Esophagus (tissue), 2 donors: ENCODE measurements at regions not wholly inside any gene's neighbourhood (a gene's known extent, or its start where the extent isn't known, plus 50 kb on each side); places are given as distances from the start of the nearest gene placed in this dataset.

Source experiments
- H3K27ac ChIP-seq, 2 donors: one replicate each; pipeline ENCODE4 v1.5.1; 2013; ENCODE audit warnings: low read depth in 2 of 2, mild to moderate bottlenecking in 2 of 2, inconsistent platforms in 1 of 2, low read length in 1 of 2, moderate library complexity in 1 of 2
- H3K27me3 ChIP-seq, 2 donors: one replicate each; pipeline ENCODE4 v1.6.1; 2013; ENCODE audit warnings: low read length in 2 of 2, control low read depth in 1 of 2, mild to moderate bottlenecking in 1 of 2; ENCODE audit not compliant: insufficient read depth in 2 of 2, control insufficient read depth in 1 of 2
- H3K36me3 ChIP-seq, 2 donors: one replicate each; pipeline ENCODE4 v1.6.1; 2013; ENCODE audit warnings: low read length in 1 of 2; ENCODE audit not compliant: control insufficient read depth in 2 of 2, insufficient read depth in 2 of 2
- H3K4me1 ChIP-seq, 2 donors: one replicate each; pipeline ENCODE4 v1.6.1; 2013; ENCODE audit warnings: low read length in 1 of 2; ENCODE audit not compliant: control insufficient read depth in 2 of 2, insufficient read depth in 2 of 2
- H3K4me3 ChIP-seq, 2 donors: one replicate each; pipeline ENCODE4 v1.5.1; 2013; ENCODE audit warnings: low read length in 2 of 2, mild to moderate bottlenecking in 2 of 2, low read depth in 1 of 2, moderate library complexity in 1 of 2
- H3K9me3 ChIP-seq, 2 donors: one replicate each; pipeline ENCODE4 v1.6.1; 2013; ENCODE audit warnings: mild to moderate bottlenecking in 2 of 2, low read depth in 1 of 2, low read length in 1 of 2, moderate library complexity in 1 of 2; ENCODE audit not compliant: control insufficient read depth in 2 of 2, insufficient read depth in 1 of 2
- WGBS, 2 donors: extraction: QIAGEN DNeasy Blood & Tissue Kit; methylation state at CpG; one replicate each; pipeline ENCODE4 v1.1.7; 2013; 5-methylcytosine and 5-hydroxymethylcytosine counted together
- donor health status: healthy with polysubstance abuse.
- donor health status: Bipolar disorder and iron deficiency.

DNA sequence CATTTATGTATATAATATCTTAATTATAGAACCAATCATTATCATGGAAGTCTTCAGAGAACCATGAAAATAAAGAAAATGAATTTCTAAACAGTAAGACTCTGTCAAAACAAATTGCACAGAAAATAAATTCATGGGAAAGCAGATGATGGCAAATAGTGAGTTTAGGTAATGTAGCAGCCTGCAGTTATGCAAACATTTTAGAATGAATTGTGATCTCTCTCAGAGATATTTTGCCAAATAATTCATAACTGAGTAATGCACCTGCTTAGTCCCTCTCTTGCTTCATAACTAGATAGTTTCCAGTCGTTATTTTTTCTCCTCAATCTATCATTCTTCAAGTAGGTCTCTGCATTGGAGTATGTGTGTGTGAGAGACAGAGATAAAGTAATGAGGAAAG, 492.7 kb upstream of the THBS1 start:
- H3K27ac ChIP-seq = no peak overlapping the region
- H3K27me3 ChIP-seq = no peaks in the 10 kb centered on the region
- no peaks in the 10 kb centered on the region for H3K9me3 ChIP-seq
- WGBS, 2 donors = 44 to 48% methylated on average over 1 of the region's 1 CpG
- no peaks in the 10 kb centered on the region for H3K4me1 ChIP-seq
- no peaks in the 10 kb centered on the region for H3K36me3 ChIP-seq
- no peak overlapping the region for H3K4me3 ChIP-seq

DNA sequence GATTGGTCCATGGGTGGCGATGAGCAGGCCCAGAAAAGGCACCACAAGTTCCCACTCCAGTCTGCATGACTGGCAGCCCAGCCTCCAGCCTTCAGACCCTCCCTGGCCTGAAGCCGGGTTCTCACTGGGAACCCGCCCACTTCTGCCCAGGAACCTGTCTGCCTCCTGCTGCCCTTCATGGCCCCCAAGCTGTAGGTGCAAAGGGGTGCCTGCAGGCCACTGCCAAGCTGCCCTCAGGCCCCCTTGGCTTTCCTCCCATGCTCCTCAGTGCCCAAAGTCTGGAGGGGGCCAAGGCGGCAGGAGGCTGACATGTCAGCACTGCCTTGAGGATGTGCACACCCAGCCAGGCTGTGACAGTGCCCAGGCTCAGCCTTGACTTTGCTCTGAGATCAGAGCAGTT, 488.5 kb upstream of the THBS1 start:
- no peaks in the 10 kb centered on the region for H3K4me1 ChIP-seq
- H3K27ac ChIP-seq = no peak overlapping the region
- no peaks in the 10 kb centered on the region for H3K9me3 ChIP-seq
- no peaks in the 10 kb centered on the region for H3K36me3 ChIP-seq
- 86 to 89% methylated on average over 4 of the region's 4 CpGs for WGBS, 2 donors
- no peaks in the 10 kb centered on the region for H3K27me3 ChIP-seq
- no peak overlapping the region for H3K4me3 ChIP-seq

DNA sequence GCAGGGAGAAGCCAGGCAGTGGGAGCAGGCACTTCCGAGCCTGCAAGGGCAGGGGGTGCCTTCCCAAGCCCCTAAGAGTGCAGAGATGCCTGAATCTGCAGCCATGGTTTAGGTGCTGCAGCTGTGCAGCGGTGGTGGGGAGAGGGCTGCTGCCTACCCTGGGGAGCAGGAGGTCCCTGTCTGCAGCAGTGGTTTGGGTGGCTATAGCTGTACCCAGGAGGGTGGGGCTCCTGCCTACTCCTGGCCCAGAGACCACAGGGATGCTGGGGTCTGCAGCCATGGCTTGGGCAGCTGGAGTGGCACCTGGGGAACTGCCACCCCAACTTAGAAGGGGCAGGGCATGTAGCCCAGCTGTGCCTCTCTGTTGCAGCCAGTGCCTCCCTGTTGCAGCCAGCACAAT, 488.1 kb upstream of the THBS1 start:
- Histone ChIP-seq H3K36me3 (no peaks in the 10 kb centered on the region), H3K9me3 (no peaks in the 10 kb centered on the region), H3K4me1 (no peaks in the 10 kb centered on the region), H3K27me3 (no peaks in the 10 kb centered on the region), H3K4me3 (no peak overlapping the region), H3K27ac (no peak overlapping the region)
- WGBS, 2 donors = 80 to 91% methylated on average over 2 of the region's 2 CpGs

DNA sequence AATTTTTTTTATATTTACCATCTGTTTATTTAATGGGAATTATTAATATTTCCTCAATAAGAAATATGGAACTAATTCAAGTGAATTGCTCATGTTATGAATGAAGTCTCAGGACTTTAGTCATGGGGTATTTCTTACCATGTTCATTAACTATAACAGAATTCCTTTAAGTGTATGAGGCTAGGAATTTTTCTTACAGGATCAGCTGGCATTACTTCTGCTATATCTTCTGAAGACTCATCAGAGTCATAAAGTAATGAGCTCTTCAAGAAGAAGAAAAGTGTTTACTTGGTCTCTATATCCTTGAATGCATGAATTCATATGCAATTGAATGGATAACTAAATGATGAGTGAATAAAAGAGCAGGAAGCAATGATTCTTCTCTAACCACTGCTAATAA, 486.8 kb upstream of the THBS1 start:
- Histone ChIP-seq H3K9me3 (no peaks in the 10 kb centered on the region), H3K4me3 (no peak overlapping the region), H3K36me3 (no peaks in the 10 kb centered on the region), H3K27ac (no peak overlapping the region), H3K27me3 (no peaks in the 10 kb centered on the region), H3K4me1 (no peaks in the 10 kb centered on the region)

DNA sequence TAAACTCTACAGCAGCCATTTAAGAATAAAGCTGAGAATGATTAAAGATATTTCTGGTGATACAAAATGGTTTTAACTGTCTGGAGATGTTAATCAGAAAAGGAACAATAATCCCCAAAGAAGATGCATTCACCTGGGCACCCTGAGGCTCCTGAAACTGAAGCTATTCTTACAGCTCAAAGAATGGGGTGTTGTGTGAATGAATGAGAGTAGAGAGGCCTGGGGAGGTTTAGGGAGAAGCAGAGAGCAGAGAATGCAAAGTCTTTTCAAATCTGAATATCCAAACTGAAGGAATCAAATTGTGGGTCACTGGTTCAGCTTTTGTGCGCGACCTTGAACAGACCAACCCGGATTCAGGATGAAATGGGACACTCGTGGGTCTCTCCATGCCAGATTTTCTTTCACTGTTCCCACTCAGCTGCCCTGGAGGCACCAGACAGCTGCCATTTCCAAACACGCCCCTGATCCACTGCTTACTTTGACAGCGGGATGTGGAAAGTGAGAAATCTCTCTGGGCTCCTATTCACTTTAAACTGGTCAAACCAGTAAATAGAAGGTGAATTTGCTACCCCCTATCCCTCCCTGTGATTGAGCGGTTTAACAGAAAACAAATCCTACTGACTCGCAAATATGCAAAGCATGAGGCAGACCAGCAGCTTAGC, 485.5 kb upstream of the THBS1 start:
- Histone ChIP-seq H3K36me3 (no peaks in the 10 kb centered on the region), H3K27me3 (no peaks in the 10 kb centered on the region), H3K9me3 (no peaks in the 10 kb centered on the region), H3K4me3 (no peak overlapping the region), H3K4me1 (no peaks in the 10 kb centered on the region), H3K27ac (no peak overlapping the region)
- WGBS, 2 donors = 42 to 49% methylated on average over 8 of the region's 8 CpGs

DNA sequence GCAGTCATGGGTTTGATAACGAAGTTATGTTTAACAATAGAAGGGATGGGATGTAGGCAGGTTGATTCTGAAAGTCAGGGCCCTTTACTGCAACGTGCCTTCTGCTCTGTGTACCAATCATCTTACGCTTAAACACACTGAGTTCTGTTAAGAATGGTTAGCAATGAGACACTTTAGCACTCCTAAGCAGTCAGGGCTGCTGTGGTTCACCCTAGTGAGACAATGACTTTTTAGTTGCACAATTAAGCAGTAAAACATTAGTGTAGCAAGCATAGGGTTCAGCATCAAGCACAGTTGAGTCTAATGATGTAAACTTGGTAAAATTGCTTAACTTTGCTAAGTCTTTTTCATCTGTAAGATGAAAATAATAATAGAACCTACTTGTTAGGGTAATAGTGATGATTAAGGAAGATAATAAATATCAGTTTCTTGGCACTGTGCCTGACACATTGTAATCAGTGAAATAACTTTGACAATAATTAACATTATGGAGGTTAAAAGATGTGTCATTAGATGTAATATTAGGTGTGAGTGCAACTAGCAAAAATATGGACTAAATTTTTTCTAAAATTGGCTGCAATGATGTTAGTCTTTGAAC, 484.2 kb upstream of the THBS1 start:
- no peaks in the 10 kb centered on the region for H3K36me3 ChIP-seq
- H3K27me3 ChIP-seq = no peaks in the 10 kb centered on the region
- H3K4me3 ChIP-seq = no peak overlapping the region
- H3K27ac ChIP-seq = no peak overlapping the region
- WGBS, 2 donors = 82 to 86% methylated on average over 3 of the region's 3 CpGs
- H3K4me1 ChIP-seq = no peaks in the 10 kb centered on the region
- H3K9me3 ChIP-seq = no peaks in the 10 kb centered on the region

DNA sequence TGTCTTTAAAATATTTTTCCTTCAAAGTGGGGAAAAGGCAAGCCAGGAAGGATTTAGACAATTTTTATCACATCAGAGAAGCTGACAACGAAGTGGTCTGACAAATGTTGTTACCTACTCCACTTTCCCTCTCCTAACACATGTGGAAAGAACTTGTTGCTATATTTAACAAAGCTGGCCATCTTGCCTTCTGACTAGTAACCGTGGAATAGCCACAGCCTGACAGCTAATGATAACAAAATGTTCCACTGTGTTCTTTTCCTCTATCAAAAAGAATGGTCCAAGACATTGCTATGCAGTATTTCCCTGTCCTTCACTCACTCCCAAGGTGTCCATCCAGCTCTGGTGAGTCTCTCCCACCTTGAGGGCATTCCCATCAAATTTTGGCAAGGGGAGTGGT, 481.4 kb upstream of the THBS1 start:
- WGBS, 2 donors = 74 to 79% methylated on average over 2 of the region's 2 CpGs
- Histone ChIP-seq H3K4me1 (no peaks in the 10 kb centered on the region), H3K9me3 (no peaks in the 10 kb centered on the region), H3K27ac (no peak overlapping the region), H3K4me3 (no peak overlapping the region), H3K27me3 (no peaks in the 10 kb centered on the region), H3K36me3 (no peaks in the 10 kb centered on the region)

DNA sequence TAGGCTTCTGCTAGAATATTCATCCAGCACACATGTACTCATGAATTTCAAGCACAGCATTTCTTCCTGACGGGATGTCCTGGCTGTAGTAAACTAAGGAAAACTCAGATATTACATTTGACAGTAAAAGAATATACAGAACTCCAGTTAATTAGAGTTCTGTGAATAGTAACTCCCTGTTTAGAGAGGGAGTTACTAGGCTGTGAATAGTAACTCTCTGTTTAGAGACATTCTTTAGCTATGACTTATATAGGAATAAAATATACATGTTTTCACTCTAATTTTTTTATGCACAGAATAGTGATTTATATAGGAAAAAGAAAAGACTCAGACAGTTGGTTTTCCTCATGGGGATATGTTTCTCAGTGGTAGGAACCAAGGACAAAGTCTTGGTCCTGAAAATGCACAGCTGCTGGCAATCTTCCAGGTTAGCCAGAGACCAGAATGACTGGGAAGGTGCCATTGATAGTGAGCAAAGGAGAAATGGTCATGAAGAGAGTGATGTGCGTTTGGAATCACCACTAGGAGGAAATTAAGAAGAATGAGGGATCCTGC, 480.7 kb upstream of the THBS1 start:
- H3K9me3 ChIP-seq = no peaks in the 10 kb centered on the region
- H3K4me1 ChIP-seq = no peaks in the 10 kb centered on the region
- 60 to 76% methylated on average over 2 of the region's 2 CpGs for WGBS, 2 donors
- no peaks in the 10 kb centered on the region for H3K36me3 ChIP-seq
- no peak overlapping the region for H3K27ac ChIP-seq
- no peaks in the 10 kb centered on the region for H3K27me3 ChIP-seq
- no peak overlapping the region for H3K4me3 ChIP-seq

DNA sequence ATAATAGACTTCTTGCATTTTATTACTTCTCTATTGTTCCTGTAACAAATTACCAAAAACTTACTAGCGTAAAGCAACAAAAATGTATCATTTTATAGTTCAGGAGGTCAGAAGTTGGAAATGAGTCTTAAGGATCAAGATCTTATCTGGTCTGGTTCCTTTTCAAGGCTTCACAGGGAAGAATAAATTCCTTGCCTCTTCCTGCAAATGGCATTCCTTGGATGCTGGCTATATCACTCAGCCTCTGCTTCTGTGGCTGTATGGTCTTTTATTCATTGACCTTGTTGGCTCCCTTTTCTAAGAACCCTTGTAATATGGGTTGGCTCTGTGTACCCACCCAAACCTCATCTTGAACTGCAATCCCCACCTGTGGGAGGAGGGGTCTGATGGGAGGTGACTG, 478.4 kb upstream of the THBS1 start:
- no peak overlapping the region for H3K27ac ChIP-seq
- H3K9me3 ChIP-seq = no peaks in the 10 kb centered on the region
- H3K4me1 ChIP-seq = no peaks in the 10 kb centered on the region
- WGBS, 2 donors = 83 to 90% methylated on average over 1 of the region's 1 CpG
- no peak overlapping the region for H3K4me3 ChIP-seq
- no peaks in the 10 kb centered on the region for H3K36me3 ChIP-seq
- H3K27me3 ChIP-seq = no peaks in the 10 kb centered on the region

DNA sequence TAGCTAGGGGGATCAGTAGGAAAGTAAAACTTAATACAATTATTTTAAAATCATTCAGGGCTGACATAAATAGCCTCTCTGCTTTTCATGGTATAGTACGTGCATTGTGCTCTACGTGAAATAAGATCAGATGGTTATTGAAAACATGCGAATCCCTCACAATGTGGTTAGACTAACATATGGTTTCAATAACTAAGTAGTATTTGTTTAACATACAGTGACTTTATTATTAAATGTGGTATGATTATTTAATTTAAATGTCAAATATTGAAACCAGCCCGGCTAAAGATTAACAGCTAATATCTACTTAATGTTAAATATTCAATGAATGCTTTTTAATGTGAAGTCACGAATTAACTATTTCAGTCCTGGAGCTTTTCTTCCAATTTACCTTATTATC, 473.9 kb upstream of the THBS1 start:
- Histone ChIP-seq H3K27ac (no peak overlapping the region), H3K4me1 (no peaks in the 10 kb centered on the region), H3K4me3 (no peak overlapping the region), H3K36me3 (no peaks in the 10 kb centered on the region), H3K9me3 (no peaks in the 10 kb centered on the region), H3K27me3 (no peaks in the 10 kb centered on the region)
- 86 to 90% methylated on average over 5 of the region's 5 CpGs for WGBS, 2 donors
